IMR-90 (cell line): ENCODE measurements at regions not wholly inside any gene's neighbourhood (a gene's known extent, or its start where the extent isn't known, plus 50 kb on each side); places are given as distances from the start of the nearest gene placed in this dataset.

Experiments
- ATAC-seq: fragments of 200-7000 bp; cut with Tn5 transposase; 2 replicates; pipeline ENCODE4 v1.9.1; 2020; ENCODE audit warnings: low read depth, mild to moderate bottlenecking, moderate library complexity
- BruUV-seq: library from RNA; stranded (reverse); fragments of 400-500 nt; replicated peaks from 2 replicates; lab custom pipeline; 2021; lab: Mats Ljungman, UMichigan
- CTCF ChIA-PET: fragments of 300-600 bp; formaldehyde crosslinking; extraction: SDS; loops from one replicate; lab custom pipeline; 2021; ENCODE audit warnings: antibody characterized with exemption; lab: Yijun Ruan, JAX
- POLR2A ChIA-PET: fragments of 300-600 bp; sonication (Branson Sonifier 250); formaldehyde crosslinking; loops from one replicate; lab custom pipeline; 2022; ENCODE audit warnings: antibody characterized with exemption; ENCODE audit not compliant: unreplicated experiment; lab: Charles Lee
- DNase-seq: peaks from one replicate; pipeline ENCODE4 v3.0.0; 2013
- H2AFZ ChIP-seq: replicated peaks from 2 replicates; pipeline ENCODE3; 2013; ENCODE audit warnings: low read length, mild to moderate bottlenecking; ENCODE audit not compliant: poor library complexity
- H2AK5ac ChIP-seq: 2 replicates; pipeline ENCODE4 v1.6.1; 2013; ENCODE audit warnings: low read depth, low read length, inconsistent platforms
- H2AK9ac ChIP-seq: replicated peaks from 2 replicates; pipeline ENCODE3; 2013; ENCODE audit warnings: mild to moderate bottlenecking, low read depth, low read length, moderate library complexity; ENCODE audit not compliant: poor library complexity
- H2BK120ac ChIP-seq: 2 replicates; pipeline ENCODE4 v1.6.1; 2013; ENCODE audit warnings: low read depth, low read length, inconsistent platforms
- H2BK15ac ChIP-seq: 3 replicates; pipeline ENCODE4 v1.6.1; 2013; ENCODE audit warnings: low read depth, low read length, inconsistent platforms
- H2BK20ac ChIP-seq: 2 replicates; pipeline ENCODE4 v1.6.1; 2013; ENCODE audit warnings: low read depth, mild to moderate bottlenecking, inconsistent platforms, low read length, moderate library complexity
- H2BK5ac ChIP-seq: 2 replicates; pipeline ENCODE4 v1.6.1; 2013; ENCODE audit warnings: mild to moderate bottlenecking, low read depth, low read length, inconsistent platforms; ENCODE audit not compliant: poor library complexity, severe bottlenecking
- H3K14ac ChIP-seq: replicated peaks from 2 replicates; pipeline ENCODE4 v1.6.1; 2013; ENCODE audit warnings: low read depth, low read length, inconsistent platforms
- H3K18ac ChIP-seq: 2 replicates; pipeline ENCODE4 v1.6.1; 2013; ENCODE audit warnings: low read depth, low read length, control low read depth
- H3K23ac ChIP-seq: 2 replicates; pipeline ENCODE4 v1.6.1; 2013; ENCODE audit warnings: low read depth, low read length, inconsistent platforms
- H3K27ac ChIP-seq: 2 replicates; pipeline ENCODE4 v1.5.1; 2013; ENCODE audit warnings: mild to moderate bottlenecking, control low read depth, low read length; ENCODE audit not compliant: insufficient read depth
- H3K27me3 ChIP-seq: 2 replicates; pipeline ENCODE4 v1.6.1; 2013; ENCODE audit warnings: low read length; ENCODE audit not compliant: control insufficient read depth, insufficient read depth
- H3K36me3 ChIP-seq: 2 replicates; pipeline ENCODE4 v1.6.1; 2013; ENCODE audit warnings: low read length, mixed read lengths; ENCODE audit not compliant: control insufficient read depth, insufficient read depth
- H3K4ac ChIP-seq: 2 replicates; pipeline ENCODE4 v1.6.1; 2013; ENCODE audit warnings: low read depth, low read length, inconsistent platforms
- H3K4me1 ChIP-seq: 2 replicates; pipeline ENCODE4 v1.6.1; 2013; ENCODE audit warnings: low read length, mixed read lengths; ENCODE audit not compliant: control insufficient read depth, insufficient read depth
- H3K4me2 ChIP-seq: 2 replicates; pipeline ENCODE4 v1.6.1; 2013; ENCODE audit warnings: low read depth, mild to moderate bottlenecking, control low read depth, low read length, moderate library complexity
- H3K4me3 ChIP-seq: 2 replicates; pipeline ENCODE4 v1.5.1; 2013; ENCODE audit warnings: low read depth, mild to moderate bottlenecking, control low read depth, low read length, moderate library complexity; ENCODE audit not compliant: insufficient read depth
- H3K56ac ChIP-seq: 2 replicates; pipeline ENCODE4 v1.6.1; 2013; ENCODE audit warnings: low read length, inconsistent platforms; ENCODE audit not compliant: insufficient read depth; ENCODE audit errors: extremely low read depth
- H3K79me1 ChIP-seq, 2 experiments: 2 replicates each; pipeline ENCODE4 v1.6.1; 2013; ENCODE audit warnings: low read length in 2 of 2, inconsistent platforms in 1 of 2, low read depth in 1 of 2
- H3K9ac ChIP-seq: 2 replicates; pipeline ENCODE4 v1.6.1; 2013; ENCODE audit warnings: low read depth, low read length, control low read depth
- H3K9me1 ChIP-seq: 2 replicates; pipeline ENCODE4 v1.6.1; 2013; ENCODE audit warnings: low read length, inconsistent platforms; ENCODE audit not compliant: insufficient read depth
- H3K9me3 ChIP-seq: 2 replicates; pipeline ENCODE4 v1.6.1; 2013; ENCODE audit warnings: low read length; ENCODE audit not compliant: control insufficient read depth, insufficient read depth
- H4K20me1 ChIP-seq: 2 replicates; pipeline ENCODE4 v1.6.1; 2013; ENCODE audit warnings: low read length, inconsistent platforms; ENCODE audit not compliant: insufficient read depth
- H4K5ac ChIP-seq: 2 replicates; pipeline ENCODE4 v1.6.1; 2013; ENCODE audit warnings: mild to moderate bottlenecking, low read depth, low read length, control low read depth
- H4K8ac ChIP-seq, 2 experiments: 2 replicates each; pipeline ENCODE4 v1.6.1; 2013; ENCODE audit warnings: low read depth in 2 of 2, low read length in 2 of 2, control low read depth in 1 of 2, inconsistent platforms in 1 of 2
- H4K91ac ChIP-seq: 2 replicates; pipeline ENCODE4 v1.6.1; 2013; ENCODE audit warnings: low read depth, low read length, inconsistent platforms; ENCODE audit not compliant: insufficient read depth
- MAZ ChIP-seq: IDR thresholded peaks from 2 replicates; pipeline ENCODE4 v1.6.1; 2012; ENCODE audit warnings: low read depth, mild to moderate bottlenecking, low read length, improper control_type of control experiment, moderate library complexity, borderline replicate concordance
- NFE2L2 ChIP-seq: fragments of 150-350 bp; IDR thresholded peaks from 2 replicates; pipeline ENCODE4 v1.6.1; 2016; ENCODE audit warnings: low read depth, mild to moderate bottlenecking, low read length
- POLR2A ChIP-seq: IDR thresholded peaks from 2 replicates; pipeline ENCODE4 v1.6.1; 2012; ENCODE audit warnings: mild to moderate bottlenecking, low read depth, low read length
- RAD21 ChIP-seq: IDR thresholded peaks from 2 replicates; pipeline ENCODE4 v1.6.1; 2012; ENCODE audit warnings: low read length, improper control_type of control experiment
- WGBS, 2 experiments: methylation state at CpG; one replicate each; pipeline versions ENCODE4 v1.1.5 to v1.1.7; 2013; ENCODE audit warnings: missing lambda C conversion rate in 2 of 2; ENCODE audit not compliant: insufficient read length in 1 of 2; ENCODE audit errors: extremely low coverage in 2 of 2; 5-methylcytosine and 5-hydroxymethylcytosine counted together
- dilution Hi-C: fragments of 300-500 bp; cut with HindIII; formaldehyde crosslinking; loops from one replicate; pipeline ENCODE4 v1.14.3; 2018; ENCODE audit warnings: low sequenced_read_pairs; ENCODE audit not compliant: unreplicated experiment
- in situ Hi-C: fragments of 300-500 bp; cut with MboI; formaldehyde crosslinking; loops from 3 replicates; pipeline ENCODE4 v1.14.3; 2019; ENCODE audit warnings: low sequenced_read_pairs, inconsistent platforms, mixed read lengths
- intact Hi-C: fragments of 100-400 bp; cut with micrococcal nuclease; formaldehyde crosslinking; loops from 2 replicates; pipeline ENCODE4 v1.10.0; 2022

DNA sequence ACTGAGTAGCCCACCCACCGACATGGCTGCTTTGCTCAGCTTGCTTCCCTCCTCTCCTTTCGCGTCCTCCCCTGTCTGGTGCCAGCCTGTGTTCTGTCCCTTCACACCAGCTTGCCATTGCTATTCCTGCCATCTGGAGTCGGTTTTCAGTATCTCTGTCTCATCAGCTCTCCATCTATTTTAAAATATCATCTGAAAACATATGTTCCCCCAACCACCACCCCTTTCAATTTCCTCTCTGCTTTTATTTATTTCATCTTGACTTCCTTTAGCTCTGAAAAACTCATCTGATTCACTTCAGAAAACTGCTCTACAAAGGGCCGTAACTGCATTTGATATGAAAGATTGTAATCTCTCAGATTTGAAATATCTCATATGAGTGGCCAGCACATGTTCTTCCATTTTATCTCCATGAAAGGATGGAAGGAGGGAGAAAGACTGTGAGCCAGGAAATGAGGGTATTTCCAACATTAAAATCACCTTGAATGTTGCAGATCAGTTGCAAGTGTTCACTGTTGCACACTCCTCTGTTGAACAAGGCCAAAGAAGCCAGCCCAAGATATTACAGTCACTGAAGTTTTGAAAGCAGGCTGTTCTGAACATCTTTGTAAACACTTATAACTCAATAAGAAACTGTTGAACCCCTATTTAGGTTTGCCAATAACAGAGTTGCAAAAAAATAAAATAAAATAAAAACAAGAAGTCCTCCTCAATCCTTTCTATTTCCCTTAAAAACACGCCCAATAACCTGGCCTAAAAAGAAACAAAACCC, 202.4 kb upstream of the NEBL start:
- CTCF ChIA-PET: no interaction called here

More for the DNA sequence above, 202.4 kb upstream of the NEBL start:
- Histone ChIP-seq H2AK9ac (no peak overlapping the region), H4K20me1 (no peaks in the 10 kb centered on the region), H4K5ac (no peak overlapping the region), H3K4me1 (no peaks in the 10 kb centered on the region), H3K14ac (no peak overlapping the region), H3K9ac (no peak overlapping the region), H3K56ac (no peak overlapping the region), H3K18ac (no peak overlapping the region), H3K27me3 (no peaks in the 10 kb centered on the region), H2AFZ (no peak overlapping the region), H3K9me3 (no peaks in the 10 kb centered on the region), H3K79me1 (no peaks in the 10 kb centered on the region), H2BK120ac (no peak overlapping the region), H2BK5ac (no peak overlapping the region), H3K23ac (no peak overlapping the region), H3K4ac (no peak overlapping the region), H2AK5ac (no peak overlapping the region), H3K27ac (no peak overlapping the region), H3K36me3 (no peaks in the 10 kb centered on the region), H4K8ac (no peak overlapping the region), H3K4me3 (no peak overlapping the region), H2BK15ac (no peak overlapping the region), H2BK20ac (no peak overlapping the region), H4K91ac (no peak overlapping the region), H3K9me1 (no peaks in the 10 kb centered on the region), H3K4me2 (no peak overlapping the region)
- no TSS peak for BruUV-seq
- intact Hi-C loops (no loop called here), in situ Hi-C loops (loop anchor here (25.0 kb wide), 3 partner anchors 388 to 863 kb away; no protein-coding TSS in a partner anchor), dilution Hi-C loops (no loop called here)
- POLR2A ChIA-PET: no interaction called here
- no peak for ATAC-seq
- TF ChIP-seq POLR2A (no peak), NFE2L2 (no peak), RAD21 (no peak), MAZ (no peak)
- no peak for DNase-seq
- 27% methylated on average over 5 of the region's 6 CpGs; no CpG with 5 or more reads in 1 of the 2 experiments for WGBS, 2 experiments
